Muscle layer of colon (tissue), 2 donors: ENCODE measurements at regions not wholly inside any gene's neighbourhood (a gene's known extent, or its start where the extent isn't known, plus 50 kb on each side); places are given as distances from the start of the nearest gene placed in this dataset.
A peak's percentile ranks its signal among the peaks of the same experiment; 100 is the strongest.

Experiments
- H3K27ac ChIP-seq: one replicate; pipeline ENCODE4 v1.7.0; 2013; ENCODE audit warnings: low read depth, mild to moderate bottlenecking, low read length, moderate library complexity
- H3K27me3 ChIP-seq, 2 donors: one replicate each; pipeline ENCODE4 v1.7.0; 2013; ENCODE audit warnings: low read length in 2 of 2, mild to moderate bottlenecking in 2 of 2; ENCODE audit not compliant: insufficient read depth in 2 of 2, control insufficient read depth in 1 of 2
- H3K36me3 ChIP-seq: one replicate; pipeline ENCODE4 v1.7.0; 2013; ENCODE audit warnings: mild to moderate bottlenecking, low read length; ENCODE audit not compliant: insufficient read depth
- H3K4me1 ChIP-seq: one replicate; pipeline ENCODE4 v1.7.0; 2013; ENCODE audit warnings: mild to moderate bottlenecking, low read length; ENCODE audit not compliant: insufficient read depth
- H3K4me3 ChIP-seq, 2 donors: one replicate each; pipeline ENCODE4 v1.7.0; 2013; ENCODE audit warnings: low read length in 2 of 2, low read depth in 1 of 2, mild to moderate bottlenecking in 1 of 2, moderate library complexity in 1 of 2
- H3K9ac ChIP-seq: one replicate; pipeline ENCODE4 v1.7.0; 2013; ENCODE audit warnings: low read length
- H3K9me3 ChIP-seq: one replicate; pipeline ENCODE4 v1.7.0; 2013; ENCODE audit warnings: mild to moderate bottlenecking, low read length
- donor health status: abdominal sarcoma.
- donor health status: Adenocarcinoma of cecum.

- no peaks in the 10 kb centered on the region for H3K27me3 ChIP-seq
- H3K36me3 ChIP-seq, result no peaks in the 10 kb centered on the region
- H3K27ac ChIP-seq, result no peak overlapping the region
- no peak overlapping the region for H3K9ac ChIP-seq
- H3K9me3 ChIP-seq, result no peaks in the 10 kb centered on the region
- no peak overlapping the region for H3K4me3 ChIP-seq
- no peaks in the 10 kb centered on the region for H3K4me1 ChIP-seq
These were observed 217.9 kb upstream of the RPL38 start for GRCh38 chr17:73985466-73986015.

- H3K9ac ChIP-seq, result no peak overlapping the region
- no peaks in the 10 kb centered on the region for H3K36me3 ChIP-seq
- H3K27me3 ChIP-seq, result no peaks in the 10 kb centered on the region
- no peaks in the 10 kb centered on the region for H3K4me1 ChIP-seq
- no peak overlapping the region for H3K27ac ChIP-seq
- H3K4me3 ChIP-seq, result no peak overlapping the region
- H3K9me3 ChIP-seq, result no peaks in the 10 kb centered on the region
These were observed 216.8 kb upstream of the RPL38 start for GRCh38 chr17:73986641-73987177.

- Histone ChIP-seq H3K4me1 (no peaks in the 10 kb centered on the region), H3K9ac (no peak overlapping the region), H3K9me3 (no peaks in the 10 kb centered on the region), H3K4me3 (no peak overlapping the region), H3K36me3 (no peaks in the 10 kb centered on the region), H3K27me3 (no peaks in the 10 kb centered on the region), H3K27ac (no peak overlapping the region)
These were observed 216.1 kb upstream of the RPL38 start for GRCh38 chr17:73987395-73987794.

GRCh38 chr17:73987845-73988509, 215.5 kb upstream of the RPL38 start:
- Histone ChIP-seq H3K4me1 (no peaks in the 10 kb centered on the region), H3K27ac (no peak overlapping the region), H3K36me3 (no peaks in the 10 kb centered on the region), H3K27me3 (no peaks in the 10 kb centered on the region), H3K9me3 (no peaks in the 10 kb centered on the region), H3K4me3 (no peak overlapping the region), H3K9ac (no peak overlapping the region)

GRCh38 chr17:73989671-73990070, 213.8 kb upstream of the RPL38 start:
- Histone ChIP-seq H3K4me1 (no peaks in the 10 kb centered on the region), H3K36me3 (no peaks in the 10 kb centered on the region)

GRCh38 chr17:73990290-73990689, 213.2 kb upstream of the RPL38 start:
- no peaks in the 10 kb centered on the region for H3K9me3 ChIP-seq
- no peaks in the 10 kb centered on the region for H3K36me3 ChIP-seq
- no peak overlapping the region for H3K9ac ChIP-seq
- H3K27ac ChIP-seq, result no peak overlapping the region
- peaks cover 0 to 3% of the 10 kb centered on the region in 2 donors for H3K27me3 ChIP-seq
- no peaks in the 10 kb centered on the region for H3K4me1 ChIP-seq
- H3K4me3 ChIP-seq, result no peak overlapping the region

More at GRCh38 chr17:73989671-73990070, 213.8 kb upstream of the RPL38 start:
- no peak overlapping the region for H3K9ac ChIP-seq
- H3K9me3 ChIP-seq, result no peaks in the 10 kb centered on the region
- no peak overlapping the region for H3K27ac ChIP-seq
- H3K4me3 ChIP-seq, result no peak overlapping the region
- peaks cover 0 to 3% of the 10 kb centered on the region in 2 donors for H3K27me3 ChIP-seq

- no peaks in the 10 kb centered on the region for H3K4me1 ChIP-seq
- peaks cover 0 to 3% of the 10 kb centered on the region in 2 donors for H3K27me3 ChIP-seq
- H3K9me3 ChIP-seq, result no peaks in the 10 kb centered on the region
- H3K27ac ChIP-seq, result no peak overlapping the region
- H3K4me3 ChIP-seq, result no peak overlapping the region
- no peaks in the 10 kb centered on the region for H3K36me3 ChIP-seq
- no peak overlapping the region for H3K9ac ChIP-seq
These were observed 212.2 kb upstream of the RPL38 start for GRCh38 chr17:73991260-73991659.

- H3K27me3 ChIP-seq, result peaks cover 0 to 3% of the 10 kb centered on the region in 2 donors
- no peak overlapping the region for H3K9ac ChIP-seq
These were observed 208.5 kb upstream of the RPL38 start for GRCh38 chr17:73994946-73995345.

GRCh38 chr17:73997059-73997458, 206.4 kb upstream of the RPL38 start:
- Histone ChIP-seq H3K27ac (no peak overlapping the region), H3K4me3 (no peak overlapping the region), H3K9me3 (no peaks in the 10 kb centered on the region), H3K4me1 (peaks cover 25% of the 10 kb centered on the region), H3K36me3 (no peaks in the 10 kb centered on the region), H3K9ac (no peak overlapping the region), H3K27me3 (peaks cover 4 to 6% of the 10 kb centered on the region in 2 donors)

More at GRCh38 chr17:73994946-73995345, 208.5 kb upstream of the RPL38 start:
- Histone ChIP-seq H3K4me1 (peaks cover 18% of the 10 kb centered on the region), H3K36me3 (no peaks in the 10 kb centered on the region), H3K27ac (no peak overlapping the region), H3K4me3 (no peak overlapping the region), H3K9me3 (no peaks in the 10 kb centered on the region)

GRCh38 chr17:73998249-73998648, 205.2 kb upstream of the RPL38 start:
- peaks cover 10 to 15% of the 10 kb centered on the region in 2 donors for H3K27me3 ChIP-seq
- no peaks in the 10 kb centered on the region for H3K36me3 ChIP-seq
- peak overlapping the region in 1 of 2 donors; percentile 32 for H3K4me3 ChIP-seq
- no peak overlapping the region for H3K27ac ChIP-seq
- H3K9me3 ChIP-seq, result no peaks in the 10 kb centered on the region
- no peak overlapping the region for H3K9ac ChIP-seq
- H3K4me1 ChIP-seq, result peaks cover 25% of the 10 kb centered on the region

- Histone ChIP-seq H3K9ac (no peak overlapping the region), H3K4me1 (peaks cover 25% of the 10 kb centered on the region), H3K9me3 (no peaks in the 10 kb centered on the region), H3K27me3 (peaks cover 14 to 18% of the 10 kb centered on the region in 2 donors), H3K36me3 (no peaks in the 10 kb centered on the region), H3K27ac (no peak overlapping the region), H3K4me3 (peak overlapping the region in 1 of 2 donors; percentile 32)
These were observed 204.5 kb upstream of the RPL38 start for GRCh38 chr17:73998653-73999645.
